B cell (primary cell): ENCODE measurements at regions not wholly inside any gene's neighbourhood (a gene's known extent, or its start where the extent isn't known, plus 50 kb on each side); places are given as distances from the start of the nearest gene placed in this dataset.

Experiments used
- CTCF ChIP-seq: fragments of 200-600 bp; IDR thresholded peaks from one replicate; pipeline ENCODE4 v1.8.0; 2022; ENCODE audit warnings: antibody characterized with exemption, mild to moderate bottlenecking
- EZH2 ChIP-seq: IDR thresholded peaks from 2 replicates; pipeline ENCODE4 v1.6.1; 2012; ENCODE audit warnings: borderline replicate concordance, low read depth, mild to moderate bottlenecking, moderate library complexity, low read length; ENCODE audit not compliant: insufficient read depth, poor library complexity, severe bottlenecking

GRCh38 chr12:61384511-61384910 is 875.7 kb upstream of the USP15 start:
- TF ChIP-seq CTCF (no peak), EZH2 (no peak)
